Stimulated activated CD4-positive, alpha-beta T cell treated with anti-CD3 and anti-CD28 coated beads, TNF-alpha, amount 100 ng/mL, for 48 hours (primary cell): ENCODE measurements at regions not wholly inside any gene's neighbourhood (a gene's known extent, or its start where the extent isn't known, plus 50 kb on each side); places are given as distances from the start of the nearest gene placed in this dataset.

Source experiments
- DNase-seq, 3 donors: peaks; one replicate each; pipeline ENCODE4 v3.0.0-alpha.2; 2020; ENCODE audit warnings: low read depth in 3 of 3

GRCh38 chr3:161555320-161555719 is 58.7 kb downstream of the OTOL1 start:
- DNase-seq = no peak

GRCh38 chr3:161556533-161556932 is 59.9 kb downstream of the OTOL1 start:
- DNase-seq = no peak

GRCh38 chr3:161556941-161557340 is 60.3 kb downstream of the OTOL1 start:
- no peak for DNase-seq

- no peak for DNase-seq
Measured at GRCh38 chr3:161557445-161558150, 61.0 kb downstream of the OTOL1 start.

- DNase-seq = no peak
Measured at GRCh38 chr3:161558236-161558635, 61.6 kb downstream of the OTOL1 start.

GRCh38 chr3:161559177-161559998 is 62.8 kb downstream of the OTOL1 start:
- no peak for DNase-seq

- DNase-seq = no peak
Measured at GRCh38 chr3:161560008-161560637, 63.5 kb downstream of the OTOL1 start.

- no peak for DNase-seq
Measured at GRCh38 chr3:161567577-161568361, 71.2 kb downstream of the OTOL1 start.

- DNase-seq = no peak
Measured at GRCh38 chr3:161568671-161569070, 72.1 kb downstream of the OTOL1 start.

GRCh38 chr3:161571951-161572350 is 75.3 kb downstream of the OTOL1 start:
- no peak for DNase-seq

GRCh38 chr3:161573136-161573535 is 76.5 kb downstream of the OTOL1 start:
- no peak for DNase-seq

GRCh38 chr3:161575901-161576300 is 79.3 kb downstream of the OTOL1 start:
- no peak for DNase-seq

GRCh38 chr3:161576311-161576710 is 79.7 kb downstream of the OTOL1 start:
- DNase-seq = no peak

GRCh38 chr3:161576714-161577510 is 80.3 kb downstream of the OTOL1 start:
- DNase-seq = no peak

GRCh38 chr3:161577662-161578061 is 81.1 kb downstream of the OTOL1 start:
- DNase-seq = no peak

GRCh38 chr3:161579395-161580126 is 83.0 kb downstream of the OTOL1 start:
- no peak for DNase-seq

- DNase-seq = no peak
Measured at GRCh38 chr3:161585922-161586321, 89.3 kb downstream of the OTOL1 start.

- no peak for DNase-seq
Measured at GRCh38 chr3:161586556-161587235, 90.1 kb downstream of the OTOL1 start.

GRCh38 chr3:161598639-161599038 is 102.0 kb downstream of the OTOL1 start:
- no peak for DNase-seq

GRCh38 chr3:161599697-161600096 is 103.1 kb downstream of the OTOL1 start:
- DNase-seq = no peak
